MCF 10A (cell line): ENCODE measurements at regions not wholly inside any gene's neighbourhood (a gene's known extent, or its start where the extent isn't known, plus 50 kb on each side); places are given as distances from the start of the nearest gene placed in this dataset.

Source experiments
- BruUV-seq: library from RNA; stranded (reverse); fragments of 400-500 nt; replicated peaks from 2 replicates; lab custom pipeline; 2021; lab: Mats Ljungman, UMichigan
- CTCF ChIA-PET: fragments of 300-600 bp; sonication (Branson Sonifier 250); formaldehyde crosslinking; extraction: SDS; loops from one replicate; lab custom pipeline; 2021; ENCODE audit warnings: antibody characterized with exemption, inconsistent platforms; lab: Yijun Ruan, JAX
- POLR2A ChIA-PET: fragments of 300-600, 350-650 bp; sonication (Branson Sonifier 250); formaldehyde crosslinking; extraction: SDS; loops from one replicate; lab custom pipeline; 2020; ENCODE audit warnings: antibody characterized with exemption, inconsistent platforms; lab: Yijun Ruan, JAX
- DNase-seq: peaks from one replicate; pipeline ENCODE4 v3.0.0-alpha.2; 2018; ENCODE audit not compliant: unreplicated experiment
- H3K27ac Mint-ChIP-seq: one replicate; pipeline ENCODE4 v1.8.0; 2022; ENCODE audit warnings: mild to moderate bottlenecking, low read depth, mixed read lengths; ENCODE audit not compliant: unreplicated experiment
- H3K27me3 Mint-ChIP-seq: one replicate; pipeline ENCODE4 v1.8.0; 2022; ENCODE audit warnings: mixed read lengths; ENCODE audit not compliant: insufficient read depth, unreplicated experiment
- H3K36me3 Mint-ChIP-seq: one replicate; pipeline ENCODE4 v1.8.0; 2022; ENCODE audit warnings: mild to moderate bottlenecking, moderate library complexity, mixed read lengths; ENCODE audit not compliant: insufficient read depth, unreplicated experiment
- H3K4me1 Mint-ChIP-seq: one replicate; pipeline ENCODE4 v1.8.0; 2022; ENCODE audit warnings: mixed read lengths; ENCODE audit not compliant: insufficient read depth, unreplicated experiment
- H3K4me3 Mint-ChIP-seq: one replicate; pipeline ENCODE4 v1.8.0; 2022; ENCODE audit warnings: mild to moderate bottlenecking, moderate library complexity, mixed read lengths; ENCODE audit not compliant: unreplicated experiment
- H3K9me3 Mint-ChIP-seq: one replicate; pipeline ENCODE4 v1.8.0; 2022; ENCODE audit warnings: mixed read lengths; ENCODE audit not compliant: unreplicated experiment
- CTCF ChIP-seq: fragments of 200-600 bp; IDR thresholded peaks from one replicate; pipeline ENCODE4 v1.8.0; 2022; ENCODE audit warnings: antibody characterized with exemption, mild to moderate bottlenecking; ENCODE audit not compliant: unreplicated experiment
- intact Hi-C: fragments of 100-400 bp; cut with micrococcal nuclease; formaldehyde crosslinking; loops from 2 replicates; pipeline ENCODE4 v1.14.1; 2022

GRCh38 chr5:74468421-74468820, 172.1 kb downstream of the ENC1 start:
- ChIA-PET CTCF (no interaction called here), POLR2A (no interaction called here)
- H3K36me3 Mint-ChIP-seq = no peaks in the 10 kb centered on the region
- no peak for DNase-seq
- no TSS peak for BruUV-seq
- H3K27ac Mint-ChIP-seq = no peak overlapping the region
- H3K4me3 Mint-ChIP-seq = no peak overlapping the region
- no peaks in the 10 kb centered on the region for H3K4me1 Mint-ChIP-seq
- TF ChIP-seq CTCF = no peak
- no peaks in the 10 kb centered on the region for H3K27me3 Mint-ChIP-seq
- intact Hi-C loops = no loop called here
- H3K9me3 Mint-ChIP-seq = no peaks in the 10 kb centered on the region

- DNase-seq = no peak
- H3K4me1 Mint-ChIP-seq = no peaks in the 10 kb centered on the region
- intact Hi-C loops = no loop called here
- no peak overlapping the region for H3K4me3 Mint-ChIP-seq
- ChIA-PET POLR2A (no interaction called here), CTCF (no interaction called here)
- TF ChIP-seq CTCF = no peak
- H3K27me3 Mint-ChIP-seq = no peaks in the 10 kb centered on the region
- H3K27ac Mint-ChIP-seq = no peak overlapping the region
- no TSS peak for BruUV-seq
- no peaks in the 10 kb centered on the region for H3K36me3 Mint-ChIP-seq
- H3K9me3 Mint-ChIP-seq = no peaks in the 10 kb centered on the region
Measured at GRCh38 chr5:74465724-74466123, 174.8 kb downstream of the ENC1 start.

GRCh38 chr5:74464512-74465209, 175.9 kb downstream of the ENC1 start:
- H3K9me3 Mint-ChIP-seq = no peaks in the 10 kb centered on the region
- no peaks in the 10 kb centered on the region for H3K4me1 Mint-ChIP-seq
- H3K27ac Mint-ChIP-seq = no peak overlapping the region
- intact Hi-C loops = no loop called here
- POLR2A ChIA-PET = interaction anchor here (0.9 kb wide), 1 partner anchor 175 kb away, joined by 3 read pairs; no protein-coding TSS in a partner anchor
- no peaks in the 10 kb centered on the region for H3K27me3 Mint-ChIP-seq
- H3K4me3 Mint-ChIP-seq = no peak overlapping the region
- H3K36me3 Mint-ChIP-seq = no peaks in the 10 kb centered on the region
- BruUV-seq = no TSS peak
- CTCF ChIA-PET = interaction anchor here (0.7 to 1.0 kb wide), 3 partner anchors 33 to 59 kb away, joined by 3 to 4 read pairs (median 3); no protein-coding TSS in a partner anchor
- TF ChIP-seq CTCF = no peak
- DNase-seq = peak; percentile 3

GRCh38 chr5:74462356-74462755, 178.2 kb downstream of the ENC1 start:
- intact Hi-C loops = no loop called here
- H3K9me3 Mint-ChIP-seq = no peaks in the 10 kb centered on the region
- no peak for DNase-seq
- ChIA-PET POLR2A (interaction anchor here (0.9 kb wide), 1 partner anchor 38 kb away, joined by 3 read pairs; no protein-coding TSS in a partner anchor), CTCF (no interaction called here)
- no peaks in the 10 kb centered on the region for H3K4me1 Mint-ChIP-seq
- no peaks in the 10 kb centered on the region for H3K36me3 Mint-ChIP-seq
- TF ChIP-seq CTCF = no peak
- no peak overlapping the region for H3K27ac Mint-ChIP-seq
- no peaks in the 10 kb centered on the region for H3K27me3 Mint-ChIP-seq
- H3K4me3 Mint-ChIP-seq = no peak overlapping the region
- no TSS peak for BruUV-seq
